ENCODE measurements at regions not wholly inside any gene's neighbourhood (a gene's known extent, or its start where the extent isn't known, plus 50 kb on each side); places are given as distances from the start of the nearest gene placed in this dataset.

GRCh38 chr20:60481743-60482133 lies 523.5 kb downstream of the CDH26 start:
- H3K27me3 ChIP-seq (ENCODE audit: low read depth): no peaks in the 10 kb centered on the region
- no peaks in the 10 kb centered on the region for H3K9me3 ChIP-seq
- DNase-seq (ENCODE audit: low spot score in 2 of 2): no peak
- in situ Hi-C loops (cut with MboI; ENCODE audit: low sequenced_read_pairs): no loop called here
- H3K4me1 ChIP-seq: no peaks in the 10 kb centered on the region
- no peaks in the 10 kb centered on the region for H3K36me3 ChIP-seq (replicated peaks)
- no peak overlapping the region for H3K4me3 ChIP-seq

- in situ Hi-C loops (cut with MboI; ENCODE audit: low sequenced_read_pairs): no loop called here
- Histone ChIP-seq H3K9me3 (no peaks in the 10 kb centered on the region), H3K4me3 (no peak overlapping the region), H3K36me3 (replicated peaks) (no peaks in the 10 kb centered on the region), H3K27me3 (ENCODE audit: low read depth) (no peaks in the 10 kb centered on the region), H3K4me1 (no peaks in the 10 kb centered on the region)
- no peak for DNase-seq (ENCODE audit: low spot score in 2 of 2)
Observed at GRCh38 chr20:60482221-60483008, 524.2 kb downstream of the CDH26 start.

GRCh38 chr20:60483371-60483770 lies 525.1 kb downstream of the CDH26 start:
- H3K9me3 ChIP-seq: no peaks in the 10 kb centered on the region
- no peaks in the 10 kb centered on the region for H3K36me3 ChIP-seq (replicated peaks)
- no peaks in the 10 kb centered on the region for H3K4me1 ChIP-seq
- no peaks in the 10 kb centered on the region for H3K27me3 ChIP-seq (ENCODE audit: low read depth)
- no peak for DNase-seq (ENCODE audit: low spot score in 2 of 2)
- in situ Hi-C loops (cut with MboI; ENCODE audit: low sequenced_read_pairs): no loop called here
- no peak overlapping the region for H3K4me3 ChIP-seq

GRCh38 chr20:60484316-60484715 lies 526.1 kb downstream of the CDH26 start:
- Histone ChIP-seq H3K9me3 (no peaks in the 10 kb centered on the region), H3K27me3 (ENCODE audit: low read depth) (no peaks in the 10 kb centered on the region), H3K4me3 (no peak overlapping the region), H3K36me3 (replicated peaks) (no peaks in the 10 kb centered on the region), H3K4me1 (no peaks in the 10 kb centered on the region)
- in situ Hi-C loops (cut with MboI; ENCODE audit: low sequenced_read_pairs): no loop called here
- no peak for DNase-seq (ENCODE audit: low spot score in 2 of 2)

- no peak overlapping the region for H3K4me3 ChIP-seq
- H3K36me3 ChIP-seq (replicated peaks): no peaks in the 10 kb centered on the region
- no peaks in the 10 kb centered on the region for H3K27me3 ChIP-seq (ENCODE audit: low read depth)
- H3K4me1 ChIP-seq: no peaks in the 10 kb centered on the region
- DNase-seq (ENCODE audit: low spot score in 2 of 2): no peak
- H3K9me3 ChIP-seq: no peaks in the 10 kb centered on the region
- in situ Hi-C loops (cut with MboI; ENCODE audit: low sequenced_read_pairs): no loop called here
Observed at GRCh38 chr20:60485012-60485760, 527.0 kb downstream of the CDH26 start.

- Histone ChIP-seq H3K27me3 (ENCODE audit: low read depth) (no peaks in the 10 kb centered on the region), H3K4me1 (no peaks in the 10 kb centered on the region), H3K9me3 (no peaks in the 10 kb centered on the region), H3K4me3 (no peak overlapping the region), H3K36me3 (replicated peaks) (no peaks in the 10 kb centered on the region)
- in situ Hi-C loops (cut with MboI; ENCODE audit: low sequenced_read_pairs): no loop called here
- DNase-seq (ENCODE audit: low spot score in 2 of 2): no peak
Observed at GRCh38 chr20:60486315-60486714, 528.1 kb downstream of the CDH26 start.

GRCh38 chr20:60486937-60487336 lies 528.7 kb downstream of the CDH26 start:
- Histone ChIP-seq H3K27me3 (ENCODE audit: low read depth) (no peaks in the 10 kb centered on the region), H3K9me3 (no peaks in the 10 kb centered on the region), H3K36me3 (replicated peaks) (no peaks in the 10 kb centered on the region), H3K4me1 (no peaks in the 10 kb centered on the region), H3K4me3 (no peak overlapping the region)
- in situ Hi-C loops (cut with MboI; ENCODE audit: low sequenced_read_pairs): no loop called here
- no peak for DNase-seq (ENCODE audit: low spot score in 2 of 2)

GRCh38 chr20:60490217-60491050 lies 532.2 kb downstream of the CDH26 start:
- Histone ChIP-seq H3K27me3 (ENCODE audit: low read depth) (no peaks in the 10 kb centered on the region), H3K36me3 (replicated peaks) (no peaks in the 10 kb centered on the region), H3K4me1 (no peaks in the 10 kb centered on the region), H3K9me3 (no peaks in the 10 kb centered on the region; the same call in 1 of the 2 replicates), H3K4me3 (no peak overlapping the region)
- DNase-seq (ENCODE audit: low spot score in 2 of 2): no peak
- in situ Hi-C loops (cut with MboI; ENCODE audit: low sequenced_read_pairs): no loop called here

- no peak for DNase-seq (ENCODE audit: low spot score in 2 of 2)
- Histone ChIP-seq H3K9me3 (no peaks in the 10 kb centered on the region; the same call in 1 of the 2 replicates), H3K36me3 (replicated peaks) (no peaks in the 10 kb centered on the region), H3K4me3 (no peak overlapping the region), H3K4me1 (no peaks in the 10 kb centered on the region), H3K27me3 (ENCODE audit: low read depth) (no peaks in the 10 kb centered on the region)
- in situ Hi-C loops (cut with MboI; ENCODE audit: low sequenced_read_pairs): no loop called here
Observed at GRCh38 chr20:60491051-60491581, 532.9 kb downstream of the CDH26 start.

- Histone ChIP-seq H3K9me3 (no peaks in the 10 kb centered on the region; the same call in 1 of the 2 replicates), H3K27me3 (ENCODE audit: low read depth) (no peaks in the 10 kb centered on the region), H3K4me1 (no peaks in the 10 kb centered on the region), H3K36me3 (replicated peaks) (no peaks in the 10 kb centered on the region), H3K4me3 (no peak overlapping the region)
- in situ Hi-C loops (cut with MboI; ENCODE audit: low sequenced_read_pairs): no loop called here
- no peak for DNase-seq (ENCODE audit: low spot score in 2 of 2)
Observed at GRCh38 chr20:60494476-60494875, 536.3 kb downstream of the CDH26 start.

GRCh38 chr20:60497298-60498035 lies 539.2 kb downstream of the CDH26 start:
- no peaks in the 10 kb centered on the region; the same call in 1 of the 2 replicates for H3K9me3 ChIP-seq
- DNase-seq (ENCODE audit: low spot score in 2 of 2): no peak
- no peaks in the 10 kb centered on the region for H3K4me1 ChIP-seq
- H3K4me3 ChIP-seq: no peak overlapping the region
- H3K36me3 ChIP-seq (replicated peaks): no peaks in the 10 kb centered on the region
- in situ Hi-C loops (cut with MboI; ENCODE audit: low sequenced_read_pairs): no loop called here
- no peaks in the 10 kb centered on the region for H3K27me3 ChIP-seq (ENCODE audit: low read depth)

GRCh38 chr20:60500038-60500701 lies 541.9 kb downstream of the CDH26 start:
- Histone ChIP-seq H3K4me3 (no peak overlapping the region), H3K27me3 (ENCODE audit: low read depth) (no peaks in the 10 kb centered on the region), H3K4me1 (no peaks in the 10 kb centered on the region), H3K36me3 (replicated peaks) (no peaks in the 10 kb centered on the region), H3K9me3 (no peaks in the 10 kb centered on the region)
- in situ Hi-C loops (cut with MboI; ENCODE audit: low sequenced_read_pairs): no loop called here
- no peak for DNase-seq (ENCODE audit: low spot score in 2 of 2)

GRCh38 chr20:60501048-60501447 lies 542.8 kb downstream of the CDH26 start:
- Histone ChIP-seq H3K27me3 (ENCODE audit: low read depth) (no peaks in the 10 kb centered on the region), H3K4me3 (no peak overlapping the region), H3K4me1 (no peaks in the 10 kb centered on the region), H3K36me3 (replicated peaks) (no peaks in the 10 kb centered on the region), H3K9me3 (no peaks in the 10 kb centered on the region)
- in situ Hi-C loops (cut with MboI; ENCODE audit: low sequenced_read_pairs): no loop called here
- DNase-seq (ENCODE audit: low spot score in 2 of 2): no peak
